Transverse colon (tissue), 4 donors: ENCODE measurements at regions not wholly inside any gene's neighbourhood (a gene's known extent, or its start where the extent isn't known, plus 50 kb on each side); places are given as distances from the start of the nearest gene placed in this dataset.

Source experiments
- DNase-seq: peaks from one replicate; pipeline ENCODE4 v3.0.0-alpha.2; 2019
- H3K27ac ChIP-seq, 4 donors: fragments of 200-600 bp; sonication (generic); 2 replicates each; pipeline ENCODE4 v1.5.1; 2016 to 2018; ENCODE audit warnings: inconsistent platforms in 4 of 4
- H3K27me3 ChIP-seq: fragments of 200-600 bp; sonication (generic); 2 replicates; pipeline ENCODE4 v1.5.1; 2017; ENCODE audit warnings: inconsistent platforms
- H3K36me3 ChIP-seq, 4 donors: fragments of 200-600 bp; sonication (generic); 2 replicates each; pipeline ENCODE4 v1.5.1; 2017 to 2019; ENCODE audit warnings: inconsistent platforms in 4 of 4
- H3K4me1 ChIP-seq, 4 donors: fragments of 200-600 bp; sonication (generic); 2 replicates each; pipeline ENCODE4 v1.5.1; 2017 to 2020; ENCODE audit warnings: inconsistent platforms in 4 of 4
- H3K4me3 ChIP-seq, 4 donors: fragments of 200-600 bp; sonication (generic); 1 replicate in 1 of 4; 2 replicates in 3 of 4; pipeline versions ENCODE4 v1.5.1 to v1.6.1; 2017 to 2019; ENCODE audit warnings: inconsistent platforms in 4 of 4
- H3K9me3 ChIP-seq, 2 donors: fragments of 200-600 bp; sonication (generic); 2 replicates each; pipeline ENCODE4 v1.5.1; 2017 to 2019; ENCODE audit warnings: inconsistent platforms in 2 of 2
- EP300 ChIP-seq: sonication (generic); formaldehyde crosslinking; IDR thresholded peaks from one replicate; pipeline ENCODE4 v1.6.1; 2017; ENCODE audit warnings: antibody characterized with exemption, low read depth
- POLR2A ChIP-seq: fragments of 450-650 bp; IDR thresholded peaks from one replicate; pipeline ENCODE4 v1.6.1; 2016; ENCODE audit warnings: antibody characterized with exemption, mild to moderate bottlenecking, moderate library complexity
- POLR2AphosphoS5 ChIP-seq, 3 donors: sonication (generic); formaldehyde crosslinking; IDR thresholded peaks; one replicate each; pipeline ENCODE4 v1.6.1; 2016; ENCODE audit warnings: antibody characterized with exemption in 3 of 3
- WGBS, 2 donors: methylation state at CpG; one replicate each; pipeline ENCODE4 v1.1.5; 2018; ENCODE audit warnings: low coverage in 1 of 2; 5-methylcytosine and 5-hydroxymethylcytosine counted together
- in situ Hi-C, 4 donors: fragments of 200-750 bp; cut with MboI; loops; one replicate each; pipeline versions ENCODE4 v1.15.0 to v1.15.1; 2017; ENCODE audit warnings: low sequenced_read_pairs in 3 of 4, low pct_ligation_motif_present in 1 of 4, low pct_unique_long_range_greater_than_20kb in 1 of 4
- intact Hi-C: fragments of 100-400 bp; cut with DNase I; formaldehyde crosslinking; loops from one replicate; pipeline ENCODE4 v1.15.1; 2023; ENCODE audit warnings: low total_unique reads
- TF ChIP-seq, protein P1 (sequence below), 5 experiments: fragments of 200-600 bp in 3 of 5; fragments of 450-650 bp in 2 of 5; sonication (generic) in 3 of 5; IDR thresholded peaks; 1 replicate in 2 of 5; 2 replicates in 3 of 5; pipeline ENCODE4 v1.5.1; 2016 to 2017; ENCODE audit warnings: antibody characterized with exemption in 5 of 5, inconsistent platforms in 3 of 5, mild to moderate bottlenecking in 2 of 5, moderate library complexity in 1 of 5

DNA sequence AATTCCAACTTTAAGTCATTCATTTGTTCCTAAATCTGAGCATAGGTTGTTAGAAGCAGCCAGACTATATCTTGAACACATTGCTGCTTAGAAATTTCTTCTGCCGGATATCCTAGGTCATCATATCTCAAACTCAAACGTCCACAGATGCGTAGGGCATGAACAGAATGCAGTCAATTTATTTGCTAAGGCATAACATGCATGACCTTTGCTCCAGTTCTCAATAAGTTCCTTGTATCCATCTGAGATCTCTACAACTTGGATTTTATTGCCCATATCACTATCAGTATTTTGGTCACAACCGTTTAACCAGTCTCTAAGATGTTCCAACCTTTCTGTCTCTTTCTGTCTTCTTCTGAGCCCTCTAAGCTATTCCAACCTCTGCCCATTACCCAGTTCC lies 210.9 kb upstream of the MANEA start:
- H3K4me3 ChIP-seq = no peak overlapping the region
- H3K36me3 ChIP-seq = no peaks in the 10 kb centered on the region
- no peaks in the 10 kb centered on the region for H3K27me3 ChIP-seq
- intact Hi-C loops = no loop called here
- H3K9me3 ChIP-seq = no peaks in the 10 kb centered on the region
- H3K4me1 ChIP-seq = no peaks in the 10 kb centered on the region
- in situ Hi-C loops = no loop called here
- no peak for DNase-seq
- 39 to 41% methylated on average over 3 to 4 of the region's 4 CpGs for WGBS, 2 donors
- TF ChIP-seq POLR2AphosphoS5 (IDR thresholded peaks at IDR 0.05) = no peak
- TF ChIP-seq POLR2A = no peak
- H3K27ac ChIP-seq = no peak overlapping the region

DNA sequence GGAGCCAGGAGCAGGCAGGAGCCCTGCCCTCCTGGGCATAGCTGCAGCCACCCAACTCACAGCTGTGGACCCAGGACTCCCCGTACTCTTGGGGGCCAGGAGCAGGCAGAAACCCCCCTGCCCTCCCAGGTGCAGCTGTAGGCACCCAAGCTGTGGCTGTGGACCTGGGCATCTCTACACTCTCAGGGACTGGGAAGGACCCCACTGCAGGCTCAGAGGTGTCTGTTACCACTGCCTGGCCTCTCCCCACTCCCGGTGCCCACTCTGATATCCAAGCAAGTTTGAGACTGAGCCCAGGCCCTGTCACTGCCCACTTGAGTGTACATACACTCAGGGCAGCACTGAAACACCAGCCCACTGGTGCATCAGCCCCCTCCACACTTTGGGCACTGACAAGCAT lies 193.5 kb upstream of the MANEA start:
- 100% methylated on average over 2 of the region's 2 CpGs; no CpG with 5 or more reads in 1 of the 2 donors for WGBS, 2 donors
- DNase-seq = no peak
- Histone ChIP-seq H3K36me3 (no peaks in the 10 kb centered on the region), H3K4me3 (no peak overlapping the region), H3K9me3 (no peaks in the 10 kb centered on the region), H3K27ac (no peak overlapping the region), H3K27me3 (no peaks in the 10 kb centered on the region), H3K4me1 (no peaks in the 10 kb centered on the region)
- TF ChIP-seq POLR2A = no peak
- no peak for TF ChIP-seq EP300
- TF ChIP-seq, protein P1, sequence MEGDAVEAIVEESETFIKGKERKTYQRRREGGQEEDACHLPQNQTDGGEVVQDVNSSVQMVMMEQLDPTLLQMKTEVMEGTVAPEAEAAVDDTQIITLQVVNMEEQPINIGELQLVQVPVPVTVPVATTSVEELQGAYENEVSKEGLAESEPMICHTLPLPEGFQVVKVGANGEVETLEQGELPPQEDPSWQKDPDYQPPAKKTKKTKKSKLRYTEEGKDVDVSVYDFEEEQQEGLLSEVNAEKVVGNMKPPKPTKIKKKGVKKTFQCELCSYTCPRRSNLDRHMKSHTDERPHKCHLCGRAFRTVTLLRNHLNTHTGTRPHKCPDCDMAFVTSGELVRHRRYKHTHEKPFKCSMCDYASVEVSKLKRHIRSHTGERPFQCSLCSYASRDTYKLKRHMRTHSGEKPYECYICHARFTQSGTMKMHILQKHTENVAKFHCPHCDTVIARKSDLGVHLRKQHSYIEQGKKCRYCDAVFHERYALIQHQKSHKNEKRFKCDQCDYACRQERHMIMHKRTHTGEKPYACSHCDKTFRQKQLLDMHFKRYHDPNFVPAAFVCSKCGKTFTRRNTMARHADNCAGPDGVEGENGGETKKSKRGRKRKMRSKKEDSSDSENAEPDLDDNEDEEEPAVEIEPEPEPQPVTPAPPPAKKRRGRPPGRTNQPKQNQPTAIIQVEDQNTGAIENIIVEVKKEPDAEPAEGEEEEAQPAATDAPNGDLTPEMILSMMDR (IDR thresholded peaks at IDR 0.05) = no peak
- TF ChIP-seq POLR2AphosphoS5 (IDR thresholded peaks at IDR 0.05) = no peak
- in situ Hi-C loops = no loop called here
- intact Hi-C loops = no loop called here

DNA sequence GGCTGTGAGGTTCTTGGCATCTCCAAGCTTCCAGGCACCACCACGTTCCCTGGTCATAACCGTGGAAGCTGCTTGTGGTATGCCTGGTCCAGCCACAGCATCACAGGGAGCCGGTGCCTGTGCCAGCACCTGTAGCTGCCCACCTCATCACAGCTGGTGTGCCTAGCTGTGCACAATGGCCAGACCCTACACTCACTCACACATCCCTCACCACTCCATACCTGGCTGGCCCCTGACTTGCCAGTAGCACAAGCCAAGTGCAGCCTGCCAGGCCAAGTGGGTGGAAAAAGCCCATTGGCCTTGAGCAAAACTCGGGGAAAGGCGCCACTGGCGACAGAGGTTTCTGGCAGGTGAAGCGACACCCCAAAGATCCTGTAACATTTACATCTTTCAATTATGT lies 192.3 kb upstream of the MANEA start:
- H3K4me1 ChIP-seq = no peaks in the 10 kb centered on the region
- no peaks in the 10 kb centered on the region for H3K36me3 ChIP-seq
- TF ChIP-seq POLR2AphosphoS5 (IDR thresholded peaks at IDR 0.05) = no peak
- TF ChIP-seq EP300 = no peak
- TF ChIP-seq POLR2A = no peak
- TF ChIP-seq, protein P1 (IDR thresholded peaks at IDR 0.05) = no peak
- in situ Hi-C loops (no loop called here), intact Hi-C loops (no loop called here)
- DNase-seq = no peak
- H3K27ac ChIP-seq = no peak overlapping the region
- WGBS, 2 donors = 80 to 97% methylated on average over 4 to 7 of the region's 7 CpGs
- no peak overlapping the region for H3K4me3 ChIP-seq
- H3K9me3 ChIP-seq = no peaks in the 10 kb centered on the region
- no peaks in the 10 kb centered on the region for H3K27me3 ChIP-seq

DNA sequence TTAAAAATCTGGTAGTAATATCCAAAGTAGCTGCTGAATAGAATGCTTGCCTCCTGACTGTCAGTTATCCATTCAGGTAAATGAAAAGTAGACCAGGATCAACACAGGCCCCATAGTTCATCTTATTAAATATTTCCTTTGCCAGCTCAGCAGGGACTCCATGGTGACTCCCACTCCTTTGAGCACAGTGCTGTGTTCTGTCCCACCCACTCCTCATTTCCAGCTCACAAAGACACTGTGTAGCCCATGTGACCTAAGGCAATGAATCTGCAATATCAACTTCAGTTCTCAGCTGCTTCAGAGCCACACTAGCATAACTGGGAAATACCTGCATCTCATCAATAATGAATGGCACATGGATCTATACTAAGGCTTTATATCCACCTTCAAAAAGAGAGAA lies 189.5 kb upstream of the MANEA start:
- Histone ChIP-seq H3K27me3 (no peaks in the 10 kb centered on the region), H3K4me1 (no peaks in the 10 kb centered on the region), H3K36me3 (no peaks in the 10 kb centered on the region), H3K9me3 (no peaks in the 10 kb centered on the region), H3K4me3 (no peak overlapping the region), H3K27ac (no peak overlapping the region)
- TF ChIP-seq EP300 (no peak), POLR2AphosphoS5 (IDR thresholded peaks at IDR 0.05) (no peak), POLR2A (no peak)
- TF ChIP-seq, protein P1 (IDR thresholded peaks at IDR 0.05) = no peak
- in situ Hi-C loops (no loop called here), intact Hi-C loops (no loop called here)
- DNase-seq = no peak

DNA sequence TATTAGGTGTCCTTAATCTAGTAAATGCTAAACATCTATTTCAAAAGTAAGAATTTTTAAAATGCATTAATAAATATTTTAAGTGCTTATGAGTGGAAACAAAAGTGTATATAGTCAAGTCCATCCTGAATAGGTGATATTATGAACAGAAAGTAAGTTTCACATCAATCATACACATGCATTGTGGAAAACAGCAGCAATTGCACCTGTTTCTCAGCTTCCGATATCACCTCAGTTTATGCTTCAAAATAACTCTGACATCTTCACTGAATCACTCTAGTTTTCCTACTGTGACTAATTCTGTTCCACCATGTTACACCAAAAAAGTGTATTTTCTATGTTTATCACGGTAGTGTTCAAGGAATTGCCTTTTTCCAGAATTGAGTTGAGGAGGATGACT lies 172.6 kb upstream of the MANEA start:
- 63 to 68% methylated on average over 2 of the region's 2 CpGs for WGBS, 2 donors
- Histone ChIP-seq H3K27me3 (no peaks in the 10 kb centered on the region), H3K9me3 (no peaks in the 10 kb centered on the region), H3K27ac (no peak overlapping the region), H3K4me1 (no peaks in the 10 kb centered on the region), H3K4me3 (no peak overlapping the region), H3K36me3 (no peaks in the 10 kb centered on the region)
- in situ Hi-C loops (no loop called here), intact Hi-C loops (no loop called here)
- TF ChIP-seq POLR2A (no peak), POLR2AphosphoS5 (IDR thresholded peaks at IDR 0.05) (no peak), EP300 (no peak)
- TF ChIP-seq, protein P1 (IDR thresholded peaks at IDR 0.05) = no peak
- no peak for DNase-seq
